Peyer's patch (tissue), 4 donors: ENCODE measurements at regions not wholly inside any gene's neighbourhood (a gene's known extent, or its start where the extent isn't known, plus 50 kb on each side); places are given as distances from the start of the nearest gene placed in this dataset.

Experiments used
- CTCF ChIP-seq, 6 experiments: fragments of 450-650 bp in 4 of 6; fragments of 200-600 bp in 2 of 6; sonication (generic) in 1 of 6; IDR thresholded peaks; one replicate each; pipeline ENCODE4 v1.5.1; 2017 to 2019; ENCODE audit warnings: antibody characterized with exemption in 6 of 6, mild to moderate bottlenecking in 3 of 6, moderate library complexity in 1 of 6
- POLR2A ChIP-seq, 2 donors: fragments of 450-650 bp; IDR thresholded peaks; one replicate each; pipeline ENCODE4 v1.5.1; 2017; ENCODE audit warnings: antibody characterized with exemption in 2 of 2, mild to moderate bottlenecking in 2 of 2, moderate library complexity in 2 of 2

GRCh38 chr11:90639461-90639993 is 416.7 kb upstream of the CHORDC1 start:
- TF ChIP-seq CTCF (IDR thresholded peaks at IDR 0.05) (no peak), POLR2A (IDR thresholded peaks at IDR 0.05) (no peak)
